Stimulated activated CD4-positive, alpha-beta T cell treated with anti-CD3 and anti-CD28 coated beads, Interleukin-1b, Interleukin-23, amount 100 ng/mL, for 4 hours (primary cell): ENCODE measurements at regions not wholly inside any gene's neighbourhood (a gene's known extent, or its start where the extent isn't known, plus 50 kb on each side); places are given as distances from the start of the nearest gene placed in this dataset.
"Not testable (repeated sequence)": the region's sequence is repeated elsewhere in the genome, so short reads cannot be mapped to it uniquely, and the experiment has no call there.

ENCODE experiments used
- DNase-seq, 2 donors: peaks; one replicate each; pipeline ENCODE4 v3.0.0-alpha.2; 2020; ENCODE audit warnings: low read depth in 2 of 2

GRCh38 chr15:36400936-36401585, 178.4 kb upstream of the CDIN1 start:
- DNase-seq, result no peak

- no peak for DNase-seq
Measured at GRCh38 chr15:36401586-36401966, 177.8 kb upstream of the CDIN1 start.

GRCh38 chr15:36403351-36403750, 176.1 kb upstream of the CDIN1 start:
- DNase-seq, result no peak

GRCh38 chr15:36406366-36406765, 173.1 kb upstream of the CDIN1 start:
- DNase-seq, result no peak

GRCh38 chr15:36406911-36407310, 172.5 kb upstream of the CDIN1 start:
- no peak for DNase-seq

- DNase-seq, result no peak
Measured at GRCh38 chr15:36407647-36408046, 171.8 kb upstream of the CDIN1 start.

GRCh38 chr15:36409819-36410218, 169.6 kb upstream of the CDIN1 start:
- DNase-seq, result no peak

DNA sequence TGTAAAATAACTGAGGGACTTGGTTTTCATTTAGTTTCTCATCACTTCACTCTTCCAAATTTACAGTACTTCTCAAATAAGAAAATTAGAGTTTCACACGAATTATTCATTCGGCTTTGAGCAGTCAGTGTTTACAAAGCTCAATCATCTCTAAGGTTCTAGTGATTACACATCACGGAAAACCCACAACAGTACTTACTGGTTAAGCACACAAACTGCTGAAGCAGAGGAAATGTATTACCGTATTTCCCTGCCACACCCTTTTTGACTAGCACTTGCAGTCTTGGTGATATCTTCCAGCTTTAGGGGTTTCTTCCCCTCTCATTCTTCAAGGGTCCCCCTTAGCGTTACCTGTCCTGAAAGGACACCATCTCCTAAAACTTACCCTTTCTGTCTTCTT, 164.8 kb upstream of the CDIN1 start:
- no peak for DNase-seq

- DNase-seq, result no peak
Measured at GRCh38 chr15:36415643-36416042, 163.8 kb upstream of the CDIN1 start.

- no peak for DNase-seq
Measured at GRCh38 chr15:36422631-36423030, 156.8 kb upstream of the CDIN1 start.

DNA sequence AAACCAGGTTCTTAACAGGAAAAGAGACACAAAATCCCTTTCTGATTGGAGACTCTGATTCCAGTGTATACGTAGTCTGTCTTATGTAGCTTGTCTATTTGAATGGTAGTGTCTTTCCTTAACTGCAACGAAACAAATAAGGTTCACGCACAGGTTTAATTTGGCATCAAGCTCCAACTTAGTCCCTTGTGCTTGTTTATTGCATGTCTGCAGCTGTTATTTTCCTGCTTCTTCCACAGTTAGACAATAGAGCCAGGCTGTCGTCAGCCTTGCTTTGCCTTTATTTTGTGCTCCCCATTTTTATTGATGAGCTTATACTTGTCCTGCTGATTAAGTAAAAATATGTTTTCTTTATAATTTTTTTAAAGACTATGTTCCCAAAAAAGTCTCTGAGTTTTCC, 152.7 kb upstream of the CDIN1 start:
- DNase-seq, result no peak

GRCh38 chr15:36428102-36428845, 151.2 kb upstream of the CDIN1 start:
- DNase-seq, result no peak

- DNase-seq, result no peak
Measured at GRCh38 chr15:36429707-36430106, 149.7 kb upstream of the CDIN1 start.

DNA sequence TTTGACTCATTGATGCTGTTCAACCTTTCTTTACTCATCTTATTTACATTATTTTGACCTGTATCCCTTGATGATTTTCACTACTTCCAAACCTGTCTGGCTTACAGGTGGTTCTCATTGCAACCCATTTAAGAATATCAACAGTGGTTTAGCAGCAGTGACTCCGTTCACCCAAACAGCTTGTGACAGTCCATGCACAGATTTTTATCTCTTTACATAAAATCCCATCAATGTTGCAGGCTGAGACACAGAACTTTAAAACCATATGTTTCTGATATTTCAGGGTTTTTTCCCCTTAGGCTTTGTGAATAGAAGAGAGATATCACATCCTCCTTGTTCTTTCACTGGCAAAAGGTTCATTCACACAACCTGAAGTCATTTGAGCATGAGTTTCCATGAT, 149.1 kb upstream of the CDIN1 start:
- DNase-seq, result no peak

DNA sequence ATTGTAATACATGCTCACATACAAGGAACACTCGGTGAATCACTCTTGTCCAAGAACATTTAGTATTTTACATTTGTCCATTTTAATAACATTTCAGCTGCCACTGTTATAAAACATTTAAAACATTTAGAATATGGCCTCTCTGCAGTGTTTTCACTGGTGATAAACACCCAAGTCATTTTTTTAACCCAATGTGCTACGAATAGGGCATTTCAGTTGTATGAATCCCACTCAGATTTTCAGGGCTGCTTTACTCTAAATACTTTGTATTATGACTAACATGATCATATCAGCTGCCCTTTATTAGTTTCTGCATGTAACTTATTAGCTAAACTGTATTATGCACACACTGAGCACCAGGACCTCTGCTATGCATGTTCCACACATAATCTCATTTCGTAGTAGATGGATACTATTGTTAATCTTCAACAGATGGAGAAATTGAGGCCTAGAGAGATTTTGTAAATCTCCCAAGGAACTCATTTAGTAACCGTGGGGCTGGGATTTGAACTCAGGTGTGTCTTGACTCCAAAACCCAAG, 148.6 kb upstream of the CDIN1 start:
- DNase-seq, result no peak

DNA sequence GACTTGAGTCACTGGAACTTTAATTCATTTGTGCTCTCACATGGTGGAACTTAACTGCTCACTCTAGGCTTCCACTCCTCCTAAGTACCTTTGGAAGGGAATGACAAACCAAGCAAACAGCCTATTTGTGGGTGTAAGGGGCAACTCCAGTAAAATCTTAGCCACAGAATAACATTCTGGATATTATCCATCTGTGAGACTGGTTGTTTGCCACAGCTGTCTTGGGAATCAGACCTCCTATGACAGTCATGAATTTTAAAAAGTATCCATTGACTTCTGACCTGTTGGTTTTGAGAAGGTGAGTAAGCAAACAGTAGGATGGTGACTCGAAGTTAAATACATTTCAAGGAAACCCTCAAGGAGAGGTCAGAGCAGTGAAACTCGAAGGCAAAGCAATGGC, 147.3 kb upstream of the CDIN1 start:
- no peak for DNase-seq

DNA sequence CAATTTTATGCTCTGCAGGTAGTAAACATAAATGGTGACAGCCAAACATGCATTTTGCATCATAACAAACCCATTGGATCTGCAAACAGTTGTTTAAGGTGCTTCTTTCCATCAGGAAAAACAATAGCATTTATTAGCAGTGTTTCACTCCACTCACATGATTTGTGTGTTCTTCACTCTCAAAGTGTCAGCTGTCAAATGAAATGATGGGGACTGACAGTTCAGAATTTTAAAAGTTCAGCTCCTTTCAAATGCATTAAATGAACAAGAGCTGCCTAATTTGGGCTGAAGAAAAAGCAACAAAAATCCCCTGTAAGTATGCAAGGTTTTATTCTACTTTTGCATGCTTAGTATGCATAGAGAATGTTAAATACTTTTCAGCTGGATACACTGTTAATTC, 145.2 kb upstream of the CDIN1 start:
- no peak for DNase-seq

GRCh38 chr15:36438499-36438898, 140.9 kb upstream of the CDIN1 start:
- no peak for DNase-seq

DNA sequence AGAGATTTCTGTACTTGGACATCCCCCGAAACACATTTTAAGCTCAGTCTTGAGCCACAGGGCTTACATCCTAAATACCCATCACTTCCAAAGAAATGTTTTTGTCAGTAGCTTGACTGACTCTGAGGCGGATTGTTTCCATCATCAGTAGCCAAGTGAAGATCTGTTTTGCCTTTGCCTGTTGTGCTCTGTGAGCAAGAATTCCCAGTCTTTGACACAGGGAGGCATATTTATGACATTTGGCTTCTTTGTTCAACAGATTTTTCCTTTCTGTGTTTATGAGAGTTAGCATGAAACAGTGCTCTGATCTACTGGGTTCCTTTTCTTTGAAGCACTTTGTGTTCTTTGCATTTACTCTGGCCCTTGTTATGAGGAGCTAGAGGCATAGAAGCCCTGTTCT, 132.1 kb upstream of the CDIN1 start:
- no peak for DNase-seq

DNA sequence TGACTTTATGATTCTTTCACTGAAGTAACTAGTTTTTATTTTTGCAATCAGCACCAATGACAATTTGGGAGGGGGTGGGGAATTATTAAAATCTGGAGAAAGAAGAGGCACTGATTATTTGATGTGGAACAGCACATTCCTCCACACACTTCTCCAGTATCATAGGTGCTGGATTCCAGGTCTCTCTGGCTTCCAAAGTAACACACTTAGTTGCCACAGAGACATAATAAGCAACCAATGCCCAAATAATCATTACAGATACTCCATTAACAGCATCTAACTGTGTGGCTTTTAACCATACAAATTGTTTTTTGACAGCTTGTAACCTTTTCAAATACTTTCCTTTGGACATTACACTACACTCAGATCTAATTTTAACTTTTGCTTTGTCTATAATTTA, 131.0 kb upstream of the CDIN1 start:
- no peak for DNase-seq

DNA sequence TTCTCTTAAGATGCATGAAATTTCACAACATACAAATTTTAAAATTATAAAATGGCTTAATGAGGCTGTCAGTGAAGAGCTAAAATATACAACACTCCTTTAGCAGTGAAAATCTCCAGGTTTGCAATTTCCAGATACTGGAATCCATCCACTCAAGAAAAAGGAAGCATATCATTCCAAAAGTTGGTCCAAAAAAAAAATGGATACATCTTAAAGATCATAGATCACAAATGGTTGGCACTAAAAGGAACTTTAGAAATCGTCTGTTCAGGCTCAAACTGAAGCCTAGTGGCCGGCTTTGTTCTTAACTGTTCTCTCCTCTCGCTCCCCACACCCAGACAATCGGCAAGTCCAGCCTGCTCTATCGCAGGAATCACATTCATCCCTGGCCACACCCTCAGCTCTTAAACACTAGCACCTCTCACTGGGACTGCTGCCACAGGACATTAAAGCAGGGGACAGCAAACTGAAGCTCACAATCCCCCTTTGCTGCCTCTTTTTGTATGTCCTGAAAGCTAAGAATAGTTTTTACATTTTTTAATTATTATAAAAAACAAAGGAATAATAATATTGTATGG, 130.3 kb upstream of the CDIN1 start:
- no peak for DNase-seq

DNA sequence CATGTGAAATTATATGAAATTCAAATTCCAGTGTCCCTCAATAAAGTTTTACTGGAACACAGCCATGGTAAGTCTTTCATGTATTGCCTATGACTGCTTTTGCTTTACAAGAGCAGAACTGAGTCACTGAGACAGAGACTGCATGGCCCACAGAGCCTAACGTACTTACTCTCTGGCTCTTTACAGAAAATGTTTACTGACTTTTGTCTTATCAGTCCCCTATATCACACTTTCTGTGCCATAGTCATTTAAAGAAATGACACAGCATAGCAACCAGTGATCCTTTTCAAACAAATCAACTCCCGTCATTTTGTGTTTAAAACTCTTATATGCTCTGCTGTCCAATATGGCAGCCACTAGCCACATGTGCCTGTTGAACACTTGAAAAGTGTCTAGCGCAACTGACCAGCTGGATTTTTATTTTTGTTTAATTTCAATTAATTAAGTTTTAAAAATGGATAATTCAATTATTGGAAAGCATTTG, 129.7 kb upstream of the CDIN1 start:
- DNase-seq, result no peak

DNA sequence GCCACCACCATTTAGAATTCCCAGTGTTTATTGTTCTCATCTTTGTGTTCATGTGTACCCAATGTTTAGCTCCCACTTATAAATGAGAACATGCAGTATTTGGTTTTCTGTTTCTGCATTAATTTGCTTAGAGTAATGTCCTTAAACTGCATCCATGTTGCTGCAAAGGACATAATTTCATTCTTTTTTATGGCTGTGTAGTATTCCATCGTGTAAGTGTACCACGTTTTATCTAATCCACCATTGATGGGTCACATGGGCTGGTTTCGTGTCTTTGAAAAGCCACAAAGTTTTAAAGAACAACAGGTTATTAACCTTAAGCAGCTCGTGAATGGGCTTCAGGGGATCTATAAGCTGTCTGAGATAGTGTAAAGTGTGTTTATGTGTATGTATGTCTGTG, 125.2 kb upstream of the CDIN1 start:
- DNase-seq, result not testable (repeated sequence)
